Astrocyte of the spinal cord (primary cell): ENCODE measurements at regions not wholly inside any gene's neighbourhood (a gene's known extent, or its start where the extent isn't known, plus 50 kb on each side); places are given as distances from the start of the nearest gene placed in this dataset.

Experiments used
- DNase-seq: peaks from one replicate; pipeline ENCODE4 v3.0.0; 2011; ENCODE audit warnings: low read depth, low spot score
- H3K4me3 ChIP-seq: 2 replicates; pipeline ENCODE4 v1.5.1; 2011; ENCODE audit warnings: low read depth, mild to moderate bottlenecking, low read length, moderate library complexity
- in situ Hi-C: cut with HindIII; loops from 2 replicates; pipeline ENCODE4 v1.10.0; 2017; ENCODE audit warnings: low sequenced_read_pairs
- TF ChIP-seq, protein P1 (sequence below): IDR thresholded peaks from 2 replicates; pipeline ENCODE4 v1.5.1; 2012; ENCODE audit warnings: low read depth, mild to moderate bottlenecking, low read length, inconsistent platforms

DNA sequence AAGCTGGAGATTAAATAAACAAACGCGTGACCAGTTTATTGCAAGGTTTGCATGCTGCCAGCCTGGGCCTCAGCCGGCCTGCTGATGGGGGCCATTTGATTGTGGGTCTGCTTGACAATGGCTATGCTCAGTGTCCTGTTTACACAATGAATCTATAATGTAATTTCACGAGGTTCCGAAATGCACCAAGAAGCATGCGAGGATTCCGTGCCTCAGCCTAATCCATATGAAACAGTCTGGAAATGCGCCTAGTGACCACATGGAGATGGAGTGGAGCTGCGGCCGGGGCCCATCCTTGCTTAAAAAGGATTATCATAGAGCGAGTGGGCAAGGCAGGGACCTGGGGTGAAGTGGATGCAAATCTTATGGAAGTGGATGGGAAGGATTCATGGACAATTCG, 382.4 kb downstream of the CDK5RAP2 start:
- no peak for DNase-seq
- TF ChIP-seq, protein P1, sequence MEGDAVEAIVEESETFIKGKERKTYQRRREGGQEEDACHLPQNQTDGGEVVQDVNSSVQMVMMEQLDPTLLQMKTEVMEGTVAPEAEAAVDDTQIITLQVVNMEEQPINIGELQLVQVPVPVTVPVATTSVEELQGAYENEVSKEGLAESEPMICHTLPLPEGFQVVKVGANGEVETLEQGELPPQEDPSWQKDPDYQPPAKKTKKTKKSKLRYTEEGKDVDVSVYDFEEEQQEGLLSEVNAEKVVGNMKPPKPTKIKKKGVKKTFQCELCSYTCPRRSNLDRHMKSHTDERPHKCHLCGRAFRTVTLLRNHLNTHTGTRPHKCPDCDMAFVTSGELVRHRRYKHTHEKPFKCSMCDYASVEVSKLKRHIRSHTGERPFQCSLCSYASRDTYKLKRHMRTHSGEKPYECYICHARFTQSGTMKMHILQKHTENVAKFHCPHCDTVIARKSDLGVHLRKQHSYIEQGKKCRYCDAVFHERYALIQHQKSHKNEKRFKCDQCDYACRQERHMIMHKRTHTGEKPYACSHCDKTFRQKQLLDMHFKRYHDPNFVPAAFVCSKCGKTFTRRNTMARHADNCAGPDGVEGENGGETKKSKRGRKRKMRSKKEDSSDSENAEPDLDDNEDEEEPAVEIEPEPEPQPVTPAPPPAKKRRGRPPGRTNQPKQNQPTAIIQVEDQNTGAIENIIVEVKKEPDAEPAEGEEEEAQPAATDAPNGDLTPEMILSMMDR: no peak
- in situ Hi-C loops: no loop called here
- no peak overlapping the region for H3K4me3 ChIP-seq

DNA sequence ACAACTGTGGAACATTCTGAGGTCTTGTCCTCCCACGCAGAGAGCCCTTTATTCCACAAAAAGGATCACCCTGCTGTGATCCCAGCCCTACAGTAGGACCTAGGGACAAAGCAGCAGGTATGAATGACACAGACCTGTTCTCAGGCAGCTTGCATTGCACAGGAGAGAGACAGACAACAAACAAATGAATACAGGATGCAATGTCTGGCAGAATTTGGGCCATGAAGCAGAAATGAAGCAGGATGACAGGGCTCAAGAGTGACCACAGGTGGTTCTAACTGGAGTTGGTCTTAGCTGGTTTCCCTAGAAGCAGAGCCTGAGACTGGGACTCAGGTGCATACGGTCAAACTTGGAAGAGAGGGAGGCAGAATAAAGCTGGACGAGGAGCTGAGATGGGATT, 388.8 kb downstream of the CDK5RAP2 start:
- no peak for DNase-seq
- no peak overlapping the region for H3K4me3 ChIP-seq
- in situ Hi-C loops: no loop called here
- TF ChIP-seq, protein P1: no peak

DNA sequence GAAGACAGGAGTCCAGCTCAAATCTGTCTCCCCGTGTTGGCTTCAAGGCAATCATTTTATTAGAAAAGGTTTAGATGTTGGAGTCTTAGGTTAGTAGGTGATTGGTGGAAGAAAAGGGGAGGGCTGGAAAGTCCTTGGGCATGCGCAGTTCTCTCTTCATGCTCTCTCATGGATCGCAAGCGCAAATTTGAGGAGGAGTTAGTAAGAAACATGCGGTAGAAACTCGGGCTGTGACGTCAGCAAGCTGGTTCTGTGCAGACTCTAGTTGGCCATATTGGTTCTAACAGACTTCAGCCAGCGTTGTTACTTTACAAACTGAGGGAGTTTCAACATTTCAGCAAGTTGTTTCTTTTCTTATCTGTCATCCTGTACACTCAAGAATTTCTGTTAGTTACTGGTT, 392.2 kb downstream of the CDK5RAP2 start:
- TF ChIP-seq, protein P1: no peak
- in situ Hi-C loops: no loop called here

DNA sequence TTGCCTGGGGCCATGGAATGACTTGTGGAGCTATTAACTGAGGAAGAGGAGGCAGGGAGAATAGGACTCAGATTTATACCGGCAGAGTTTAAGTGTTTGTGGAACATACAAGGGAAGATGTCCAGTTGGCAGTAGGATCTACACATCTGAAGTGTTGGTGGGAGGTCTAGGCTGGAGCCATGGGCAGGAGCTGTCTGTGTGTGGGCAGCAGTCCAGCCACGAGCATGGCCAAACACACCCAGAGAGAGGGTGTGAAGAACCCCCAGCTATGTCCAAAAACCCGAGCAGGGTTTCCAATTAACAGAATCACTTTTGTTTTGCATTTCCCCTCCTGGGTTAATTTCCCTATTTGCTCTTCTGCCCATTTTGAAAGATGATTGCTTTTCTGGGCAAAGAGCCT, 393.7 kb downstream of the CDK5RAP2 start:
- no peak for DNase-seq
- in situ Hi-C loops: no loop called here
- no peak overlapping the region for H3K4me3 ChIP-seq
- TF ChIP-seq, protein P1: no peak

More for the DNA sequence above, 392.2 kb downstream of the CDK5RAP2 start:
- H3K4me3 ChIP-seq: no peak overlapping the region
- no peak for DNase-seq

- DNase-seq: no peak
- no peak overlapping the region for H3K4me3 ChIP-seq
- in situ Hi-C loops: no loop called here
- TF ChIP-seq, protein P1: no peak
Observed at GRCh38 chr9:120184266-120184665, 395.7 kb downstream of the CDK5RAP2 start.

DNA sequence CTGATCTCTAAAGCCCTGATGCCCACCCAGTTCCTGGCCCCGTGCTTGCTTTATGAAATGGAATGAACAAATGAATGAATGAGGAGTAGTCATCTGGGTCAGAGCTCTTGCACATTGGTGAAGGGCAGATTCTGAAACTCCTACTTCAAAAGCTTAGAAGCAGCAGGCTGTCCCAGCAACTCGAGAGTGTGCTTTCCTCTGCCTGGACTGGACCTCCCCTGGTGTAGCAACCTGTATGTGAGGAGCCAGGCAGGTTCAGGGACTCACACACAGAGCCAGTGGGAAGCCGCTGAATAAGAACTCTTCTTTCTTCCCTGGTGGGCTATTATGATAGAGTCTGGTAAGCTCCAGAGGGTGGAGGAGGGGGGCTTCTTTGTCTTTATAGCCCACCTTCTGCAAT, 396.4 kb downstream of the CDK5RAP2 start:
- in situ Hi-C loops: no loop called here
- DNase-seq: no peak
- H3K4me3 ChIP-seq: no peak overlapping the region
- TF ChIP-seq, protein P1: no peak

- TF ChIP-seq, protein P1: no peak
- H3K4me3 ChIP-seq: no peak overlapping the region
- DNase-seq: no peak
- in situ Hi-C loops: no loop called here
Observed at GRCh38 chr9:120182011-120182410, 398.0 kb downstream of the CDK5RAP2 start.
